HepG2 (cell line): ENCODE measurements at regions not wholly inside any gene's neighbourhood (a gene's known extent, or its start where the extent isn't known, plus 50 kb on each side); places are given as distances from the start of the nearest gene placed in this dataset.
A peak's percentile ranks its signal among the peaks of the same experiment; 100 is the strongest.

Experiments
- ARNT2 ChIP-seq: sonication (generic); formaldehyde crosslinking; IDR thresholded peaks from 2 replicates; pipeline ENCODE4 v1.8.0; 2022; ENCODE audit warnings: mild to moderate bottlenecking, low read depth, missing genetic modification reagents, moderate library complexity
- ATRX ChIP-seq: sonication (generic); formaldehyde crosslinking; IDR thresholded peaks from 2 replicates; pipeline ENCODE4 v1.4.0; 2020; ENCODE audit warnings: missing genetic modification reagents, borderline replicate concordance
- MTERF4 ChIP-seq: sonication (generic); formaldehyde crosslinking; IDR thresholded peaks from 2 replicates; pipeline ENCODE4 v1.8.0; 2023; ENCODE audit warnings: mild to moderate bottlenecking, missing genetic modification reagents
- NFYC ChIP-seq: IDR thresholded peaks from 2 replicates; pipeline ENCODE4 v1.6.1; 2016; ENCODE audit warnings: missing genetic modification reagents, missing compliant biosample characterization
- POGZ ChIP-seq: sonication (generic); formaldehyde crosslinking; IDR thresholded peaks from 2 replicates; pipeline ENCODE4 v1.4.0; 2020; ENCODE audit warnings: mild to moderate bottlenecking, missing genetic modification reagents
- SAFB2 ChIP-seq: sonication (generic); formaldehyde crosslinking; IDR thresholded peaks from 2 replicates; pipeline ENCODE4 v1.5.1; 2020; ENCODE audit warnings: missing genetic modification reagents, low read depth, mild to moderate bottlenecking, borderline replicate concordance
- SMARCE1 ChIP-seq: fragments of 450-650 bp; IDR thresholded peaks from 2 replicates; pipeline ENCODE4 v1.6.1; 2017; ENCODE audit warnings: borderline replicate concordance
- SNRNP70 ChIP-seq: fragments of 200-400 bp; formaldehyde crosslinking; IDR thresholded peaks from 2 replicates; pipeline ENCODE4 v1.6.1; 2017; ENCODE audit warnings: mild to moderate bottlenecking, low read depth, low read length, moderate library complexity
- ZBTB2 ChIP-seq: sonication (generic); formaldehyde crosslinking; IDR thresholded peaks from 2 replicates; pipeline ENCODE4 v1.8.0; 2022; ENCODE audit warnings: low read depth, missing genetic modification reagents
- ZMYM2 ChIP-seq: sonication (generic); formaldehyde crosslinking; IDR thresholded peaks from 2 replicates; pipeline ENCODE4 v1.8.0; 2022; ENCODE audit warnings: mild to moderate bottlenecking, missing genetic modification reagents
- ZNF232 ChIP-seq: sonication (generic); formaldehyde crosslinking; IDR thresholded peaks from 2 replicates; pipeline ENCODE4 v1.4.0; 2020; ENCODE audit warnings: missing genetic modification reagents, borderline replicate concordance
- ZNF484 ChIP-seq: sonication (generic); formaldehyde crosslinking; IDR thresholded peaks from 2 replicates; pipeline ENCODE4 v1.5.1; 2020; ENCODE audit warnings: mild to moderate bottlenecking, low read depth, missing genetic modification reagents, borderline replicate concordance
- TF ChIP-seq, protein P1 (sequence below): sonication (generic); formaldehyde crosslinking; conservative IDR thresholded peaks from 2 replicates; pipeline ENCODE4 v1.4.0; 2020; ENCODE audit warnings: mild to moderate bottlenecking, missing genetic modification reagents, moderate library complexity
- TF ChIP-seq, protein P2 (sequence below): sonication (generic); formaldehyde crosslinking; IDR thresholded peaks from 2 replicates; pipeline ENCODE4 v1.4.0; 2020; ENCODE audit warnings: missing genetic modification reagents
- TF ChIP-seq, protein P3 (sequence below), 2 experiments: sonication (generic) in 1 of 2; formaldehyde crosslinking in 1 of 2; IDR thresholded peaks; 2 replicates each; pipeline versions ENCODE4 v1.5.1 to v1.6.1; 2011 to 2020; ENCODE audit warnings: borderline replicate concordance in 1 of 2, low read depth in 1 of 2, low read length in 1 of 2, mild to moderate bottlenecking in 1 of 2, missing genetic modification reagents in 1 of 2, moderate library complexity in 1 of 2

DNA sequence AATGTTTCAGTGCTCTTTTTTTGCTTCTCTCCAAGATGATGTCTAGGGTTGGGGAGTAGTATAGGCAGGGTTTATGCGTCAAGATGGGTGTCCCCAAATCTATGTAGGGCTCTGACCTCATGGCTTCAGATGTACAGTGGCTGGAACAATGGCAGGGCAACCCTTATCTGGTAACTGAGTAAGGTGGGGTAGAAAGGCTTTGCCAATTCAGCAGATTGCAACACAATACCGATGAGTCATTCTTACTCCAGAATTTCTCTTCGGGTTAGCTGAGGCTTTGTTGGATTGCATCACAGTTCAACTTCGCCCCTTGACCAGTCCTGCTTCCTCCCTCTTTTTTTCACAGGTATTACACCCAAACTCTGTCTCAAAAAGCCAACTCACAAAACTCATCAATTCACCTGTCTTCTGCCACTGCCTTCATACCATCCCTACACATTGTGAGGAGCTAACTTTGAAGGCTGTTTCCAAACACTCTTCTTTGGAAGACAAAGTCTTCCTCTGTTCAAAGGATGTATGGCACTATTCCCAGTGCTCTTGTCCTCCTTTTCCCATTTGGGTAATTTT, 190.2 kb upstream of the CNOT2 start (continued):
- TF ChIP-seq, protein P1, sequence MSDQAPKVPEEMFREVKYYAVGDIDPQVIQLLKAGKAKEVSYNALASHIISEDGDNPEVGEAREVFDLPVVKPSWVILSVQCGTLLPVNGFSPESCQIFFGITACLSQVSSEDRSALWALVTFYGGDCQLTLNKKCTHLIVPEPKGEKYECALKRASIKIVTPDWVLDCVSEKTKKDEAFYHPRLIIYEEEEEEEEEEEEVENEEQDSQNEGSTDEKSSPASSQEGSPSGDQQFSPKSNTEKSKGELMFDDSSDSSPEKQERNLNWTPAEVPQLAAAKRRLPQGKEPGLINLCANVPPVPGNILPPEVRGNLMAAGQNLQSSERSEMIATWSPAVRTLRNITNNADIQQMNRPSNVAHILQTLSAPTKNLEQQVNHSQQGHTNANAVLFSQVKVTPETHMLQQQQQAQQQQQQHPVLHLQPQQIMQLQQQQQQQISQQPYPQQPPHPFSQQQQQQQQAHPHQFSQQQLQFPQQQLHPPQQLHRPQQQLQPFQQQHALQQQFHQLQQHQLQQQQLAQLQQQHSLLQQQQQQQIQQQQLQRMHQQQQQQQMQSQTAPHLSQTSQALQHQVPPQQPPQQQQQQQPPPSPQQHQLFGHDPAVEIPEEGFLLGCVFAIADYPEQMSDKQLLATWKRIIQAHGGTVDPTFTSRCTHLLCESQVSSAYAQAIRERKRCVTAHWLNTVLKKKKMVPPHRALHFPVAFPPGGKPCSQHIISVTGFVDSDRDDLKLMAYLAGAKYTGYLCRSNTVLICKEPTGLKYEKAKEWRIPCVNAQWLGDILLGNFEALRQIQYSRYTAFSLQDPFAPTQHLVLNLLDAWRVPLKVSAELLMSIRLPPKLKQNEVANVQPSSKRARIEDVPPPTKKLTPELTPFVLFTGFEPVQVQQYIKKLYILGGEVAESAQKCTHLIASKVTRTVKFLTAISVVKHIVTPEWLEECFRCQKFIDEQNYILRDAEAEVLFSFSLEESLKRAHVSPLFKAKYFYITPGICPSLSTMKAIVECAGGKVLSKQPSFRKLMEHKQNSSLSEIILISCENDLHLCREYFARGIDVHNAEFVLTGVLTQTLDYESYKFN (CRISPR knock-in tag): 0 out of 2 replicates have a peak, but pooled peaks have one; percentile 31
- TF ChIP-seq NFYC (CRISPR knock-in tag): no peak
- no peak for TF ChIP-seq ZMYM2
- TF ChIP-seq, protein P2, sequence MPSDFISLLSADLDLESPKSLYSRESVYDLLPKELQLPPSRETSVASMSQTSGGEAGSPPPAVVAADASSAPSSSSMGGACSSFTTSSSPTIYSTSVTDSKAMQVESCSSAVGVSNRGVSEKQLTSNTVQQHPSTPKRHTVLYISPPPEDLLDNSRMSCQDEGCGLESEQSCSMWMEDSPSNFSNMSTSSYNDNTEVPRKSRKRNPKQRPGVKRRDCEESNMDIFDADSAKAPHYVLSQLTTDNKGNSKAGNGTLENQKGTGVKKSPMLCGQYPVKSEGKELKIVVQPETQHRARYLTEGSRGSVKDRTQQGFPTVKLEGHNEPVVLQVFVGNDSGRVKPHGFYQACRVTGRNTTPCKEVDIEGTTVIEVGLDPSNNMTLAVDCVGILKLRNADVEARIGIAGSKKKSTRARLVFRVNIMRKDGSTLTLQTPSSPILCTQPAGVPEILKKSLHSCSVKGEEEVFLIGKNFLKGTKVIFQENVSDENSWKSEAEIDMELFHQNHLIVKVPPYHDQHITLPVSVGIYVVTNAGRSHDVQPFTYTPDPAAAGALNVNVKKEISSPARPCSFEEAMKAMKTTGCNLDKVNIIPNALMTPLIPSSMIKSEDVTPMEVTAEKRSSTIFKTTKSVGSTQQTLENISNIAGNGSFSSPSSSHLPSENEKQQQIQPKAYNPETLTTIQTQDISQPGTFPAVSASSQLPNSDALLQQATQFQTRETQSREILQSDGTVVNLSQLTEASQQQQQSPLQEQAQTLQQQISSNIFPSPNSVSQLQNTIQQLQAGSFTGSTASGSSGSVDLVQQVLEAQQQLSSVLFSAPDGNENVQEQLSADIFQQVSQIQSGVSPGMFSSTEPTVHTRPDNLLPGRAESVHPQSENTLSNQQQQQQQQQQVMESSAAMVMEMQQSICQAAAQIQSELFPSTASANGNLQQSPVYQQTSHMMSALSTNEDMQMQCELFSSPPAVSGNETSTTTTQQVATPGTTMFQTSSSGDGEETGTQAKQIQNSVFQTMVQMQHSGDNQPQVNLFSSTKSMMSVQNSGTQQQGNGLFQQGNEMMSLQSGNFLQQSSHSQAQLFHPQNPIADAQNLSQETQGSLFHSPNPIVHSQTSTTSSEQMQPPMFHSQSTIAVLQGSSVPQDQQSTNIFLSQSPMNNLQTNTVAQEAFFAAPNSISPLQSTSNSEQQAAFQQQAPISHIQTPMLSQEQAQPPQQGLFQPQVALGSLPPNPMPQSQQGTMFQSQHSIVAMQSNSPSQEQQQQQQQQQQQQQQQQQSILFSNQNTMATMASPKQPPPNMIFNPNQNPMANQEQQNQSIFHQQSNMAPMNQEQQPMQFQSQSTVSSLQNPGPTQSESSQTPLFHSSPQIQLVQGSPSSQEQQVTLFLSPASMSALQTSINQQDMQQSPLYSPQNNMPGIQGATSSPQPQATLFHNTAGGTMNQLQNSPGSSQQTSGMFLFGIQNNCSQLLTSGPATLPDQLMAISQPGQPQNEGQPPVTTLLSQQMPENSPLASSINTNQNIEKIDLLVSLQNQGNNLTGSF: no peak
- no peak for TF ChIP-seq ATRX (CRISPR knock-in tag)
- TF ChIP-seq ZNF484 (CRISPR knock-in tag): no peak
- TF ChIP-seq ARNT2 (CRISPR knock-in tag): no peak
- TF ChIP-seq, protein P3, sequence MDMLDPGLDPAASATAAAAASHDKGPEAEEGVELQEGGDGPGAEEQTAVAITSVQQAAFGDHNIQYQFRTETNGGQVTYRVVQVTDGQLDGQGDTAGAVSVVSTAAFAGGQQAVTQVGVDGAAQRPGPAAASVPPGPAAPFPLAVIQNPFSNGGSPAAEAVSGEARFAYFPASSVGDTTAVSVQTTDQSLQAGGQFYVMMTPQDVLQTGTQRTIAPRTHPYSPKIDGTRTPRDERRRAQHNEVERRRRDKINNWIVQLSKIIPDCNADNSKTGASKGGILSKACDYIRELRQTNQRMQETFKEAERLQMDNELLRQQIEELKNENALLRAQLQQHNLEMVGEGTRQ (IDR thresholded peaks at IDR 0.05; ENCODE audit: low read depth, low read length): no peak
- TF ChIP-seq, protein P3 (CRISPR knock-in tag; IDR thresholded peaks at IDR 0.05; ENCODE audit: borderline replicate concordance): no peak
- TF ChIP-seq ZBTB2 (CRISPR knock-in tag): no peak
- no peak for TF ChIP-seq MTERF4 (CRISPR knock-in tag)
- no peak for TF ChIP-seq SMARCE1
- no peak for TF ChIP-seq SAFB2 (CRISPR knock-in tag)
- TF ChIP-seq POGZ (CRISPR knock-in tag): peak; percentile 75
- no peak for TF ChIP-seq SNRNP70
- no peak for TF ChIP-seq ZNF232 (CRISPR knock-in tag)
